HG02870 (cell line): ENCODE measurements at regions not wholly inside any gene's neighbourhood (a gene's known extent, or its start where the extent isn't known, plus 50 kb on each side); places are given as distances from the start of the nearest gene placed in this dataset.

Source experiments
- ATAC-seq: cut with Tn5 transposase; IDR thresholded peaks from one replicate; pipeline ENCODE4 v1.9.1; 2021; ENCODE audit warnings: mild to moderate bottlenecking, moderate library complexity; ENCODE audit not compliant: unreplicated experiment

GRCh38 chr7:155138204-155138603 is 68.1 kb downstream of the HTR5A start:
- ATAC-seq, result no peak

GRCh38 chr7:155141562-155141961 is 71.4 kb downstream of the HTR5A start:
- ATAC-seq, result no peak

DNA sequence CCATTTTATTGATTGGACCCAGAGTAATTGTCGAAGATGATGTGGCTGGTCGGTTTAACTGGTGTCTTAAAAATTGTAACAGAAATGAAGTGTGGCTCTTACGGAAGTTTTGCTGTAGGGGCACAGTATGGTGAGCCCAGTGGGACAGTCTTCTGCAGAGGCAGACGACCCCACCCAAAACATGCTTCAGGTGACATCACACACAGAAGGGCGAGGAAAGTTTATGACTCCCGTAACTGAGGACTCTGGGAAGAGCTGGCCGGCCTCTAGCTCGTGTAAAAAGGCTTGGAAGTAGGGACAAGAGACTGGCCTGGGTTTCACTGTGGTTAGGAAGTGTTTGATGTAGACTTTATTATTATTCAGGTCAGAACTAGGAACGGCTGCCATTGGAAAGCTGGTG is 73.3 kb downstream of the HTR5A start:
- ATAC-seq, result no peak

DNA sequence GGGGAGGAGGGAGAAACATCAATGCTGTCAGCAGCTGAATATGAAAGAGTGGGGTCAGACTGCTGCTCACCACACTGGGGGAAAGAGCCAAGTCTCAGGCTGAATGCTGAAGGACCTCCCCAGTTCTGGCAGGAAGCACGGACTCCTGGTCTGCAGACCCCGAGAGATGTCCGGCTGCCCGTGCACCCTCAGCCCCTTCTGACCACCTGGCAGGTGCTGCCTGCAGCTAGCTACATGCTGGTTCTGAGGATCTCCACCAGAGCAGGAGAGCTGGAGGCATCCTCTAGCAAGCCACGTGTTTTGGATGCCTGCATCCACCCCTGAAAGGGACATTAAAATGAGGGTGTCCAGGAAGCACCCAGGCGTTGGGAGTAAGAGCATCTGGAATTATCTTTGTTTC is 74.2 kb downstream of the HTR5A start:
- no peak for ATAC-seq

- ATAC-seq, result no peak
Measured at GRCh38 chr7:155145477-155146255, 75.5 kb downstream of the HTR5A start.

GRCh38 chr7:155147172-155147571 is 77.0 kb downstream of the HTR5A start:
- no peak for ATAC-seq

DNA sequence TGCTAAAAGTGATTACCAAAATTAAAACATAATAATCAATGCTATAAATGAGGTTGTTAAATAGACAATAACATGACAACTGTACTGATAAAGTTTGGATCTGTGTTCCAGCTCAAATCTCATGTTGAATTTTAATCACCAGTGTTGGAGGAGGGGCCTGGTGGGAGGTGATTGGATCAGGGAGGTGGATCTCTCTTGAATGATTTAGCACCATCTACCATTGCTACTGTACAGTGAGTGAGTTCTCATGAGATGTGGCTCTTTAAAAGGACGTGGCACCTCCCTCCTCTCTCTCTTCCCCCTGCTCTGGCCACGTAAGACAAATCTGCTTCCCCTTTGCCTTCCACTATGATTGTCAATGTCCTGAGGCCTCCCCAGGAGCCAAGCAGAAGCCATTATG is 77.5 kb downstream of the HTR5A start:
- ATAC-seq, result no peak

DNA sequence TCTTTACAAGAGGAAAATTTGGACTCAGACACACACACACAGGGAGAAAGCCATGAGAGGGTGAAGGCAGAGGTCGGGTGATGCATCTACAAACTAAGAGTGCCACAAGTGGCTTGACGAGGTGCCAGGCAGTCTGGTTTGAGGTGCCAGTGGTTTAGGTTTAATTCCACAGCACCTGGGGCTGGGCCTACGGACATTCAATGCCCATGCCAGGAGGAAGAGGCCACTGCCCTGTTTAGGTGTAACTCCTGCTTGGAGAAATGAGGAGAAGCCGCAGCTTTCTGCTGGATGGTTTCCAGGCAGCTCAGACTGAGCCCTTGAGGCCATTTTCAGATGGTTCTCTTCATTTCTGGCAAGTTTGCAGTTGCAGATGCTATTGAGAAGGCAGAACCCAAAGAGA is 83.6 kb downstream of the HTR5A start:
- no peak for ATAC-seq

DNA sequence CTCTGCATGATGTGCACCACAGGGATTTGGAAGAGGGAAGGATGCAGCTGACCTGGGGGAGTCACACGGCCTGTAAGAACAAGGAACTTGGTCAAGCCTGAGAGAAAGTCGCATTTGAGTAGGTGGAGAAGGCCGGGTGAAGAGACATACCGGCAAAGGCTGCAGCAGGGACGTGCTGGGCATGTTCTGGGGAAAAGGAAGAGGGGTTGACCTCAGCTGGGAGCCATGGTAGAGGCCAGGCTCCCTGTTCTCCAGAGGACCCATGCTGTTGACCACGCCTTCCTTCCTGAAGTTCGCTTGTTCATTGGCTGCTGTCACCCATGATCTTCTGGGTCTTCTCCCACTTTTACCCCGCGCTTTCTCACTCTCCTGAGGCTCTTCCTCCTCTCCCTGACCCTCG is 84.5 kb downstream of the HTR5A start:
- ATAC-seq, result no peak

GRCh38 chr7:155161690-155162089 is 91.6 kb downstream of the HTR5A start:
- no peak for ATAC-seq

DNA sequence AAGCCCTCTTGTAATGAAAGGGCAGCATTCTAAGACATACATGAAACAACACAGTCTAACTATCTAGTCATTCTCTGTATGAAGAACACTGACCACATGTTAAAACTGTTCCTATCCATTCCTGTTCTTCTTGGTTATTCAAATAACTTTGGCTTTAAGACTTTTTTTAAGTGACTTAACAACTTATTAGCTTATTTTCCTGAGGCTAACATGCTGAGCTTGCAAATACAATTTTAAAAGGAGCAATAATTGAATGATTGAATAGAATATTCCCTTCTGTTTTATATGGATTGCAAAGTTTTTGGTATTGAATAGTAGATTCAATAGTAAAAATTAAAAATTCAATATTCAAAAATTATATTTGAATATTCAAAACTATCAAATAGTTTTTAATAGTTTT is 92.3 kb downstream of the HTR5A start:
- ATAC-seq, result no peak

DNA sequence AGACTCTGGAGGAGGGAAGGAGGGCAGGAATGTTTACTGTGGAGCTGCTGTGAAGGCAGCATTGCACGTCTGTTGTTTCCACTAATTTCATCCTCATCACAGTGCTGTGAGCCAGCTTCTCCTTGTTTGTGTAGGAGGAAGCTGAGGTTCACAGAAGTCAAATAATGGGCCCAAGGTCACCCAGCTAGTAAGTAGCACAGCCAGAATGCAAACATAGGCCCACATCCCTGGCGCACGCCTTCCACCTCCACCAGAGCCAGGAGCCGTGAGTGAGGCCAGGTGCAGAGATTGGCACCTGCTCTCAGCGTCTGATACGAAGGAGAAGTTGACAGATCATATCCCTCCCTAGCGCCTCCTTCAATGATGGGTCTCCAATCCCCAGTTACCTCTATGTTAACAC is 93.6 kb downstream of the HTR5A start:
- ATAC-seq, result no peak

DNA sequence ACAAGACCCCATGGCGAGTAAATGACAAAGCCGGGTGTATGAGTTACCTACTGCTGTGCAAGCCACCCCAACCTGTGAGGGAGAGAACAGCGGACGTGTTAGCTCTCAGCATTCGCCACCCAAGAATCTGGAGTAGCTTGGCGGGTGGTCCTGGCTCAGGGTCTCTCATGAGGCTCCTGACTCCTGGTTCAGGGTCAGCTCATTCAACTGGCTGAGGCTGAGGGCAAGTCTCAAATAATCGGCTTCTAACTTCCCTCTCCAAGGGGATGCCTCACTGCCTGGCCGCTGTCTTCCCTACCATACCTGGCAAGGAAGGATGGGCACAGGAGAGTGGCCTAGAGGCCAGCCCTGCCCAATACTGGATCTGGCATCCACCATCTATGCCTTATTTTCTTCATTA is 94.2 kb downstream of the HTR5A start:
- ATAC-seq, result no peak

- no peak for ATAC-seq
Measured at GRCh38 chr7:155166108-155166507, 96.0 kb downstream of the HTR5A start.

GRCh38 chr7:155166673-155167370 is 96.7 kb downstream of the HTR5A start:
- peak; percentile 80 for ATAC-seq

GRCh38 chr7:155167706-155168365 is 97.7 kb downstream of the HTR5A start:
- peak; percentile 77 for ATAC-seq

- no peak for ATAC-seq
Measured at GRCh38 chr7:155168597-155169480, 98.7 kb downstream of the HTR5A start.

GRCh38 chr7:155169498-155170065 is 99.5 kb downstream of the HTR5A start:
- no peak for ATAC-seq

GRCh38 chr7:155170331-155170730 is 100.2 kb downstream of the HTR5A start:
- no peak for ATAC-seq

DNA sequence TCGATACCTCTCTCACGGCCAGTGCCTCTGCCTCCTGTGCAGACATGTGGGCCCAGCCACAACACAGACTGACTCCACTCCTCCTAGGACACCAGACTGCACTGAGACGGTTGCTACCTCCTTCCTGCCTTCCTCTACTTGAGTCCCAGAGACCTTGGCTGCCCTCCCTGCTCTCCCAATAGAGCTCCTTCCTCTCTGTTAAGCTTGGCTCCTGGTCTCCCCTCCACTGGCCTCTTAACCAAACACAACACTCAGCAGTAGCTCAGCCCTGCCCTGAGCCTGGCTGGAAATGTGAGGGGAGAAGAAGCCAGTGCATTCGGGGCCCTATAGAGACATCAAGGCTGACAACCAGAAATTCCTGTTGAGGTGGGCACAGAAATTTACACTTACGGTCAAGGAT is 102.0 kb downstream of the HTR5A start:
- no peak for ATAC-seq

GRCh38 chr7:155173905-155174304 is 103.8 kb downstream of the HTR5A start:
- ATAC-seq, result no peak
